CD4-positive, alpha-beta T cell (primary cell): ENCODE measurements at regions not wholly inside any gene's neighbourhood (a gene's known extent, or its start where the extent isn't known, plus 50 kb on each side); places are given as distances from the start of the nearest gene placed in this dataset.
"Not testable (repeated sequence)": the region's sequence is repeated elsewhere in the genome, so short reads cannot be mapped to it uniquely, and the experiment has no call there.

Source experiments
- ATAC-seq: fragments of 200-7000 bp; cut with Tn5 transposase; one replicate; pipeline ENCODE4 v1.10.0; 2022; ENCODE audit warnings: mild to moderate bottlenecking; ENCODE audit not compliant: poor library complexity
- CTCF ChIA-PET: fragments of 350-600 bp; sonication (Branson Sonifier 250); formaldehyde crosslinking; loops from one replicate; lab custom pipeline; 2021; ENCODE audit warnings: antibody characterized with exemption, inconsistent platforms; lab: Charles Lee
- POLR2A ChIA-PET: fragments of 350-600 bp; sonication (Branson Sonifier 250); formaldehyde crosslinking; loops from one replicate; lab custom pipeline; 2021; ENCODE audit warnings: antibody characterized with exemption, inconsistent platforms; lab: Charles Lee
- DNase-seq, 14 experiments: peaks; one replicate each; pipeline ENCODE4 v3.0.0-alpha.2; 2013 to 2020; ENCODE audit warnings: mixed read lengths in 2 of 14
- H3K27ac ChIP-seq, 2 donors: one replicate each; pipeline versions ENCODE4 v1.5.1 to v1.7.0; 2013; ENCODE audit warnings: low read length in 2 of 2, low read depth in 1 of 2, mild to moderate bottlenecking in 1 of 2
- H3K27me3 ChIP-seq, 2 experiments: 1 replicate in 1 of 2; 2 replicates in 1 of 2; pipeline versions ENCODE4 v1.6.1 to v1.7.0; 2013; ENCODE audit warnings: low read length in 2 of 2, control low read depth in 1 of 2, mild to moderate bottlenecking in 1 of 2, moderate library complexity in 1 of 2; ENCODE audit not compliant: insufficient read depth in 2 of 2, control insufficient read depth in 1 of 2
- H3K36me3 ChIP-seq: one replicate; pipeline ENCODE4 v1.6.1; 2013; ENCODE audit warnings: low read length, control low read depth; ENCODE audit not compliant: insufficient read depth
- H3K4me1 ChIP-seq: one replicate; pipeline ENCODE4 v1.6.1; 2013; ENCODE audit warnings: low read length, control low read depth; ENCODE audit not compliant: insufficient read depth
- H3K4me3 ChIP-seq: one replicate; pipeline ENCODE4 v1.5.1; 2013; ENCODE audit warnings: mild to moderate bottlenecking, low read length, moderate library complexity
- H3K9me3 ChIP-seq, 2 experiments: 1 replicate in 1 of 2; 2 replicates in 1 of 2; pipeline versions ENCODE4 v1.6.1 to v1.7.0; 2013; ENCODE audit warnings: low read length in 2 of 2, mild to moderate bottlenecking in 2 of 2, control low read depth in 1 of 2, moderate library complexity in 1 of 2; ENCODE audit not compliant: control insufficient read depth in 1 of 2, insufficient read depth in 1 of 2
- H3K27ac Mint-ChIP-seq: one replicate; pipeline ENCODE4 v1.8.0; 2020; ENCODE audit warnings: mixed read lengths
- H3K27me3 Mint-ChIP-seq: one replicate; pipeline ENCODE4 v1.8.0; 2021; ENCODE audit warnings: mixed read lengths
- H3K36me3 Mint-ChIP-seq: one replicate; pipeline ENCODE4 v1.8.0; 2021; ENCODE audit warnings: low read depth, mixed read lengths
- H3K4me1 Mint-ChIP-seq: one replicate; pipeline ENCODE4 v1.8.0; 2021; ENCODE audit warnings: low read depth, mixed read lengths
- H3K4me3 Mint-ChIP-seq: one replicate; pipeline ENCODE4 v1.8.0; 2020; ENCODE audit warnings: mild to moderate bottlenecking, mixed read lengths
- H3K9me3 Mint-ChIP-seq: one replicate; pipeline ENCODE4 v1.8.0; 2020; ENCODE audit warnings: mixed read lengths
- CTCF ChIP-seq: fragments of 200-600 bp; IDR thresholded peaks from one replicate; pipeline ENCODE4 v1.8.0; 2022; ENCODE audit warnings: antibody characterized with exemption, mild to moderate bottlenecking
- intact Hi-C, 2 experiments: fragments of 100-400 bp; cut with DNase I in 1 of 2; cut with micrococcal nuclease in 1 of 2; formaldehyde crosslinking; loops; one replicate each; pipeline versions ENCODE4 v1.15.1 to v1.9.0; 2023 to 2025; cut with DNase I, micrococcal nuclease

GRCh38 chr12:71281425-71281824 lies 123.6 kb upstream of the TSPAN8 start:
- Histone ChIP-seq H3K4me3 (no peak overlapping the region), H3K9me3 (no peaks in the 10 kb centered on the region), H3K27me3 (no peaks in the 10 kb centered on the region), H3K27ac (no peak overlapping the region), H3K36me3 (no peaks in the 10 kb centered on the region), H3K4me1 (no peaks in the 10 kb centered on the region)
- Mint-ChIP-seq H3K27me3 (no peaks in the 10 kb centered on the region), H3K4me3 (no peak overlapping the region), H3K4me1 (no peaks in the 10 kb centered on the region), H3K36me3 (no peaks in the 10 kb centered on the region), H3K27ac (no peak overlapping the region), H3K9me3 (no peaks in the 10 kb centered on the region)
- ChIA-PET POLR2A (no interaction called here), CTCF (no interaction called here)
- DNase-seq (no peak), ATAC-seq (no peak)
- intact Hi-C loops = no loop called here
- TF ChIP-seq CTCF = no peak

- no peak for ATAC-seq
- no peak for TF ChIP-seq CTCF
- no peak overlapping the region for H3K27ac Mint-ChIP-seq
- Histone ChIP-seq H3K36me3 (no peaks in the 10 kb centered on the region), H3K9me3 (no peaks in the 10 kb centered on the region), H3K4me3 (no peak overlapping the region), H3K4me1 (no peaks in the 10 kb centered on the region), H3K27ac (no peak overlapping the region), H3K27me3 (no peaks in the 10 kb centered on the region)
- no peaks in the 10 kb centered on the region for H3K27me3 Mint-ChIP-seq
- DNase-seq = no peak
- intact Hi-C loops = no loop called here
- no peaks in the 10 kb centered on the region for H3K4me1 Mint-ChIP-seq
- CTCF ChIA-PET = interaction anchor here (1.0 kb wide), 1 partner anchor 8 kb away, joined by 3 read pairs; no protein-coding TSS in a partner anchor
- no peaks in the 10 kb centered on the region for H3K9me3 Mint-ChIP-seq
- POLR2A ChIA-PET = no interaction called here
- H3K4me3 Mint-ChIP-seq = no peak overlapping the region
- H3K36me3 Mint-ChIP-seq = no peaks in the 10 kb centered on the region
Measured at GRCh38 chr12:71277866-71278265, 120.1 kb upstream of the TSPAN8 start.

GRCh38 chr12:71276541-71276940 lies 118.7 kb upstream of the TSPAN8 start:
- TF ChIP-seq CTCF = no peak
- Mint-ChIP-seq H3K27ac (no peak overlapping the region), H3K4me1 (no peaks in the 10 kb centered on the region), H3K36me3 (no peaks in the 10 kb centered on the region), H3K4me3 (no peak overlapping the region), H3K9me3 (peaks cover 3% of the 10 kb centered on the region), H3K27me3 (no peaks in the 10 kb centered on the region)
- ATAC-seq = no peak
- Histone ChIP-seq H3K4me3 (no peak overlapping the region), H3K27ac (no peak overlapping the region), H3K27me3 (no peaks in the 10 kb centered on the region), H3K9me3 (no peaks in the 10 kb centered on the region), H3K4me1 (no peaks in the 10 kb centered on the region), H3K36me3 (no peaks in the 10 kb centered on the region)
- CTCF ChIA-PET = no interaction called here
- intact Hi-C loops = no loop called here
- POLR2A ChIA-PET = no interaction called here
- DNase-seq = no peak

DNA sequence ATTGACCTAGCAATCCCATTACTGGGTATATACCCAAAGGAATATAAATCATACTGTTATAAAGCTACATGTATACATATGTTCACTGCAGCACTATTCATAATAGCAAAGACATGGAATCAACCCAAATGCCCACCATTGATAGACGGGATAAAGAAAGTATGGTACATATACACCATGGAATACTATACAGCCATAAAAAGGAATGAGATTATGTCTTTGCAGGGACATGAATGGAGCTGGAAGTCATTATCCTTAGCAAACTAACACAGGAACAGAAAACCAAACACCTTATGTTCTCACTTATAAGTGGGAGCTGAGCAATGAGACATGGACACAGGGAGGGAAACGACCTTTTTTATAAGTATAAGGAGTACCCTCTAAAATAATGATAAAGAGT lies 113.0 kb upstream of the TSPAN8 start:
- intact Hi-C loops, H3K36me3 Mint-ChIP-seq, H3K27me3 ChIP-seq, H3K9me3 ChIP-seq, H3K4me1 Mint-ChIP-seq, CTCF ChIA-PET, POLR2A ChIA-PET, H3K27me3 Mint-ChIP-seq, H3K27ac ChIP-seq, H3K4me3 ChIP-seq, H3K36me3 ChIP-seq, ATAC-seq, DNase-seq, H3K4me3 Mint-ChIP-seq, H3K9me3 Mint-ChIP-seq, H3K27ac Mint-ChIP-seq, H3K4me1 ChIP-seq: not testable (repeated sequence)
